ENCODE measurements at regions not wholly inside any gene's neighbourhood (a gene's known extent, or its start where the extent isn't known, plus 50 kb on each side); places are given as distances from the start of the nearest gene placed in this dataset.

- Histone ChIP-seq H3K4ac (ENCODE audit: low read depth, low read length) (no peak overlapping the region), H3K79me2 (ENCODE audit: control insufficient read depth, insufficient read depth, low read length, poor library complexity) (no peaks in the 10 kb centered on the region), H3K27ac (ENCODE audit: low read depth, low read length) (no peak overlapping the region), H2AK5ac (ENCODE audit: low read length) (no peak overlapping the region), H4K91ac (ENCODE audit: low read depth, low read length) (peak overlapping the region; percentile 8), H2AFZ (ENCODE audit: insufficient read depth, low read length, poor library complexity) (no peak overlapping the region), H3K79me1 (ENCODE audit: low read length) (no peaks in the 10 kb centered on the region), H2BK5ac (ENCODE audit: low read depth, low read length, poor library complexity) (no peak overlapping the region), H3K27me3 (ENCODE audit: insufficient read depth, low read length) (no peaks in the 10 kb centered on the region), H3K4me2 (ENCODE audit: low read length) (no peak overlapping the region), H3K9me3 (ENCODE audit: insufficient read depth, low read depth, low read length) (no peaks in the 10 kb centered on the region), H2BK12ac (ENCODE audit: low read length) (no peak overlapping the region), H3K9ac (ENCODE audit: low read length) (no peak overlapping the region), H3K4me1 (ENCODE audit: control insufficient read depth in 1 of 2, insufficient read depth in 2 of 2, low read length in 2 of 2) (no peaks in the 10 kb centered on the region), H3K18ac (ENCODE audit: low read length) (no peak overlapping the region), H4K8ac (ENCODE audit: low read depth, low read length) (no peak overlapping the region), H3K36me3 (ENCODE audit: control insufficient read depth in 1 of 2, insufficient read depth in 2 of 2, low read length in 2 of 2) (no peaks in the 10 kb centered on the region), H4K12ac (ENCODE audit: low read depth, low read length) (no peak overlapping the region), H2BK120ac (ENCODE audit: insufficient read depth, low read length, poor library complexity) (no peak overlapping the region), H3K14ac (ENCODE audit: low read length) (no peak overlapping the region), H3K4me3 (ENCODE audit: low read depth, low read length) (no peak overlapping the region), H3K23ac (ENCODE audit: low read length) (no peak overlapping the region)
- DNase-seq = no peak
- WGBS (ENCODE audit: extremely low coverage, insufficient coverage, insufficient read length) = no CpG with 5 or more reads among the region's 3 CpGs
Observed at GRCh38 chr12:115109863-115110262, 425.9 kb upstream of the TBX3 start.

GRCh38 chr12:115108129-115109100 is 424.4 kb upstream of the TBX3 start:
- DNase-seq = no peak
- Histone ChIP-seq H3K14ac (ENCODE audit: low read length) (no peak overlapping the region), H2BK120ac (ENCODE audit: insufficient read depth, low read length, poor library complexity) (no peak overlapping the region), H3K4ac (ENCODE audit: low read depth, low read length) (no peak overlapping the region), H2BK5ac (ENCODE audit: low read depth, low read length, poor library complexity) (no peak overlapping the region), H3K79me1 (ENCODE audit: low read length) (peaks cover 4% of the 10 kb centered on the region), H3K27me3 (ENCODE audit: insufficient read depth, low read length) (no peaks in the 10 kb centered on the region), H3K4me2 (ENCODE audit: low read length) (no peak overlapping the region), H4K8ac (ENCODE audit: low read depth, low read length) (no peak overlapping the region), H4K12ac (ENCODE audit: low read depth, low read length) (no peak overlapping the region), H3K4me3 (ENCODE audit: low read depth, low read length) (no peak overlapping the region), H3K27ac (ENCODE audit: low read depth, low read length) (no peak overlapping the region), H3K36me3 (ENCODE audit: control insufficient read depth in 1 of 2, insufficient read depth in 2 of 2, low read length in 2 of 2) (no peaks in the 10 kb centered on the region), H3K23ac (ENCODE audit: low read length) (no peak overlapping the region), H3K18ac (ENCODE audit: low read length) (no peak overlapping the region), H4K91ac (ENCODE audit: low read depth, low read length) (no peak overlapping the region), H3K79me2 (ENCODE audit: control insufficient read depth, insufficient read depth, low read length, poor library complexity) (no peaks in the 10 kb centered on the region), H2AK5ac (ENCODE audit: low read length) (no peak overlapping the region), H3K9ac (ENCODE audit: low read length) (no peak overlapping the region), H3K4me1 (ENCODE audit: control insufficient read depth in 1 of 2, insufficient read depth in 2 of 2, low read length in 2 of 2) (peaks cover 7 to 8% of the 10 kb centered on the region in 2 experiments), H3K9me3 (ENCODE audit: insufficient read depth, low read depth, low read length) (no peaks in the 10 kb centered on the region), H2BK12ac (ENCODE audit: low read length) (no peak overlapping the region), H2AFZ (ENCODE audit: insufficient read depth, low read length, poor library complexity) (no peak overlapping the region)
- no CpG with 5 or more reads among the region's 3 CpGs for WGBS (ENCODE audit: extremely low coverage, insufficient coverage, insufficient read length)

GRCh38 chr12:115103884-115104883 is 420.2 kb upstream of the TBX3 start:
- Histone ChIP-seq H3K9ac (ENCODE audit: low read length) (no peak overlapping the region), H3K4ac (ENCODE audit: low read depth, low read length) (no peak overlapping the region), H2BK120ac (ENCODE audit: insufficient read depth, low read length, poor library complexity) (no peak overlapping the region), H3K18ac (ENCODE audit: low read length) (no peak overlapping the region), H3K36me3 (ENCODE audit: control insufficient read depth in 1 of 2, insufficient read depth in 2 of 2, low read length in 2 of 2) (no peaks in the 10 kb centered on the region), H3K4me1 (ENCODE audit: control insufficient read depth in 1 of 2, insufficient read depth in 2 of 2, low read length in 2 of 2) (peaks cover 10 to 12% of the 10 kb centered on the region in 2 experiments), H3K9me3 (ENCODE audit: insufficient read depth, low read depth, low read length) (no peaks in the 10 kb centered on the region), H3K14ac (ENCODE audit: low read length) (no peak overlapping the region), H3K27me3 (ENCODE audit: insufficient read depth, low read length) (no peaks in the 10 kb centered on the region), H2BK5ac (ENCODE audit: low read depth, low read length, poor library complexity) (no peak overlapping the region), H2AFZ (ENCODE audit: insufficient read depth, low read length, poor library complexity) (no peak overlapping the region), H4K91ac (ENCODE audit: low read depth, low read length) (peak overlapping the region; percentile 8), H3K4me3 (ENCODE audit: low read depth, low read length) (no peak overlapping the region), H3K23ac (ENCODE audit: low read length) (no peak overlapping the region), H3K79me1 (ENCODE audit: low read length) (peaks cover 9% of the 10 kb centered on the region), H3K27ac (ENCODE audit: low read depth, low read length) (no peak overlapping the region), H3K4me2 (ENCODE audit: low read length) (no peak overlapping the region), H4K12ac (ENCODE audit: low read depth, low read length) (no peak overlapping the region), H2AK5ac (ENCODE audit: low read length) (no peak overlapping the region), H4K8ac (ENCODE audit: low read depth, low read length) (peak overlapping the region; percentile 46), H3K79me2 (ENCODE audit: control insufficient read depth, insufficient read depth, low read length, poor library complexity) (peaks cover 2% of the 10 kb centered on the region), H2BK12ac (ENCODE audit: low read length) (peak overlapping the region; percentile 5)
- WGBS (ENCODE audit: extremely low coverage, insufficient coverage, insufficient read length) = no CpG with 5 or more reads among the region's 10 CpGs
- peak in 1 of 2 donors; percentile 4 for DNase-seq

GRCh38 chr12:115102450-115102849 is 418.5 kb upstream of the TBX3 start:
- Histone ChIP-seq H3K27me3 (ENCODE audit: insufficient read depth, low read length) (no peaks in the 10 kb centered on the region), H2BK5ac (ENCODE audit: low read depth, low read length, poor library complexity) (no peak overlapping the region), H3K79me1 (ENCODE audit: low read length) (peaks cover 9% of the 10 kb centered on the region), H2AK5ac (ENCODE audit: low read length) (peak overlapping the region; percentile 15), H3K4me1 (ENCODE audit: control insufficient read depth in 1 of 2, insufficient read depth in 2 of 2, low read length in 2 of 2) (peaks cover 10 to 12% of the 10 kb centered on the region in 2 experiments), H3K4me2 (ENCODE audit: low read length) (no peak overlapping the region), H3K9me3 (ENCODE audit: insufficient read depth, low read depth, low read length) (no peaks in the 10 kb centered on the region), H2AFZ (ENCODE audit: insufficient read depth, low read length, poor library complexity) (no peak overlapping the region), H2BK120ac (ENCODE audit: insufficient read depth, low read length, poor library complexity) (peak overlapping the region; percentile 38), H4K8ac (ENCODE audit: low read depth, low read length) (no peak overlapping the region), H3K4ac (ENCODE audit: low read depth, low read length) (no peak overlapping the region), H3K18ac (ENCODE audit: low read length) (no peak overlapping the region), H3K9ac (ENCODE audit: low read length) (no peak overlapping the region), H2BK12ac (ENCODE audit: low read length) (peak overlapping the region; percentile 45), H4K91ac (ENCODE audit: low read depth, low read length) (no peak overlapping the region), H3K14ac (ENCODE audit: low read length) (no peak overlapping the region), H3K79me2 (ENCODE audit: control insufficient read depth, insufficient read depth, low read length, poor library complexity) (peaks cover 2% of the 10 kb centered on the region), H3K23ac (ENCODE audit: low read length) (no peak overlapping the region), H3K36me3 (ENCODE audit: control insufficient read depth in 1 of 2, insufficient read depth in 2 of 2, low read length in 2 of 2) (no peaks in the 10 kb centered on the region), H3K4me3 (ENCODE audit: low read depth, low read length) (no peak overlapping the region), H4K12ac (ENCODE audit: low read depth, low read length) (no peak overlapping the region), H3K27ac (ENCODE audit: low read depth, low read length) (no peak overlapping the region)
- no CpG with 5 or more reads among the region's 5 CpGs for WGBS (ENCODE audit: extremely low coverage, insufficient coverage, insufficient read length)
- no peak for DNase-seq

All from trophoblast cell (in vitro differentiated cells and primary cell).